HG03064 (cell line): ENCODE measurements at regions not wholly inside any gene's neighbourhood (a gene's known extent, or its start where the extent isn't known, plus 50 kb on each side); places are given as distances from the start of the nearest gene placed in this dataset.
"Not testable (repeated sequence)": the region's sequence is repeated elsewhere in the genome, so short reads cannot be mapped to it uniquely, and the experiment has no call there.

ENCODE experiments used
- ATAC-seq: cut with Tn5 transposase; IDR thresholded peaks from one replicate; pipeline ENCODE4 v1.9.1; 2021; ENCODE audit warnings: low read depth; ENCODE audit not compliant: unreplicated experiment

- ATAC-seq = no peak
Measured at GRCh38 chr9:75529463-75529862, 361.0 kb upstream of the PCSK5 start.

DNA sequence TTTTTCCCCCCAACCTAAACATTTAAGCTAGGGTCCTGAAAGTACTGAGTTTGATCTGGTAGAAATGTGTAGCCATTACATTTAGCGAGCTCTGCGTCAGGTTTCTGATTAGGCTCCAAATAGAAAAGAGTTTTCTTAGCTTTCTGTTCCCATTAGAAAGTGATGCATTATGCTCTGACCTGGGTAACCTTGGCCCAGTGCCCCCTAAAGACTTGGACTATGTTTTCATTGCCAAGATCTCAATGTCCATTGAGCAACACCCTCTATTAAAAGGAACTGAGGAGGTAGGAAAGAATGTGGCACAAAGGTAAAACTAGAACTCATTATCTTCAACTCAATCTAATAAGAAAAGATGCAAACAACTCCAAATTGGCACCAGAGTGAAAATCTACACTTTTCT is 358.9 kb upstream of the PCSK5 start:
- no peak for ATAC-seq

DNA sequence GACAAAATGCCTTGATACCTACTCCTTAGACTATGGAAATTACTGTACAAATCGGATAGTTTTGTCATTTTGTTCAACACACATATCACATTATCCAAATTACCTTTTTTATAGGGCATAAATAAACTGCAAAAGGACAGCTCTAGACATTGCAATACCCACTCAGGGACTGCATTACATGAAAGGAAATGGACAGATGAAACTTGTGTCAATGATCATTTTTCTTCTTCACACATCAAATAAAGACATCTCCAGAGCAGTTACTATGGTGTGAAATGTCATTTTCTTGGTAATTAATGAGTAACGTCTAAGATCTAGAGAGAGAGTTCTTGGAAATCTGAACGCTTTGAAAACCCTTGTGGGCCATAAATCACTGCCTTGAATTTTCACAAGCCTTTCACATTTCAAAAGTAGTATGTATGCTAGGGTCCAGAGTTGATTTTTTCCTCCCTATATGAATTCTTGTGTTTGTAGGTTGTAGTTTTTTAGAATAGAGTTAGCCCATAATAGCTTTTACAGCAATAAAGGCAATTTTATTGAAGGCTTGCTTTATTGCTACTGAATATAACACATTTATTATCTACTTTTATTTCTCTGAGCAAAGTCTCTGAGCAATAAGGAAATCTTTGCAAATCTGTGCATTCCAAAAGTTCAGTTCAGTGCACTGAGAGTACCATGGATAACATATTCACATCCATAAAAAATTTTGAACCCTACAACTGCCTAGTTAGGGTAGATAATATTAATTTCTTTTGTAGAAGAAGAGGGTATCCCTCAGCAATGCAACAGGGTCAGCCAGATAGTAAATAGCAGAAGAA is 358.0 kb upstream of the PCSK5 start:
- no peak for ATAC-seq

- ATAC-seq = no peak
Measured at GRCh38 chr9:75539523-75539922, 350.9 kb upstream of the PCSK5 start.

- no peak for ATAC-seq
Measured at GRCh38 chr9:75540185-75540584, 350.3 kb upstream of the PCSK5 start.

GRCh38 chr9:75541734-75542133 is 348.7 kb upstream of the PCSK5 start:
- ATAC-seq = no peak

DNA sequence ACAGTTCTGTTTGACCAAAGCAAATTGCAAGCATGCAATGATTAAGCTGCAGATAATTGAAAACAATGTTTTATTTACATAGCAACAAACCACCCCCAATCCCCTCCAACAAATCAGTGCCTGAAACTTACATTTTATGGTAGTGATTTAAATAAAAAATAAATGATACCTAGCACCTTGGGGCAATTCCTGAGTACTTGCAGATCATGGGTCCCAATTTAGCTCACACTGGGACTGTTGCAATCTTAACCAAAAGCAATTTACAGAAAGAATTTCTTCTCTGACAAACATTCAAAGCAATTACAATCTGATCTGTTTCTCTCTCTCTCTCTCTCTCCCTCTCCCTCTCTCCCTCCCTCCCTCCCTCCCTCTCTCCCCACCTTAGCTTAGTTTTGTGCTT is 345.7 kb upstream of the PCSK5 start:
- no peak for ATAC-seq

DNA sequence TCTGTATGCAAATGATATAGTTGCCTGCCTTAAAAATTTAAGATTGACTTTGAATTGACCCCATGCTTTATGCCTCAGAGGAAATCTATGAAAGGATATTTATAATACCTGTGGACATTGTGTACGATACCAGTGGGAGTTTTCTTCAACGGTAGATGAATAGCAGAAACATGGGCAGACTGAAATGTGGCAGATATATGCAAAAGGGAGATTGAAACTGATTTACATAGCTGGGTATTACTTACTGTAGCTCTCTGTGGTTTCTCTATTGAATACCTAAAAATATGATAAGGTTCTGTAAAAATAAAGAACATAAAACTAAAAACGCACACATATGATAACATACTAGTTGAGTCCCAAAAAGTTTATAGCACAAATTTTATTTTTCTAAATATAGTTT is 345.2 kb upstream of the PCSK5 start:
- ATAC-seq = no peak

GRCh38 chr9:75548871-75549270 is 341.6 kb upstream of the PCSK5 start:
- no peak for ATAC-seq

- no peak for ATAC-seq
Measured at GRCh38 chr9:75551861-75552260, 338.6 kb upstream of the PCSK5 start.

DNA sequence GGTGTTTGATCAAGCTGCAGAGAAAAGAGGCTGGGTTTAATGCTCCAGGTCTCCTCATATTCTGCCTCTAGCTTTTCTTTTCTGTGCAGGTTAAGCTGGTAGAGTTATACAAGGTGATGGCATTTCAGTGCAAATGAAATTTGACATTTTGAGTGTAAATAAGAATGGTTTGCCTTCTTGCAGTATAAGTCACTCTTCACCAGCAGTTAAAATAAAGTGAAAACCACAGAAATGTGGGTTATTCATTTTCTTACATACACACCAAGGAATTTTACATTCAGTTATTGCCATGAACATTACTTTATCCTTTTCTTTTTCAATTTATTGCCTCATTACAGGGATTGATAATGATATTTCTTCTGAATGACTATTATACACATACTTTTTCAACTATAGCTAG is 337.5 kb upstream of the PCSK5 start:
- no peak for ATAC-seq

GRCh38 chr9:75566813-75567212 is 323.7 kb upstream of the PCSK5 start:
- ATAC-seq = not testable (repeated sequence)

- ATAC-seq = no peak
Measured at GRCh38 chr9:75570538-75570937, 319.9 kb upstream of the PCSK5 start.

GRCh38 chr9:75574569-75574968 is 315.9 kb upstream of the PCSK5 start:
- ATAC-seq = no peak

DNA sequence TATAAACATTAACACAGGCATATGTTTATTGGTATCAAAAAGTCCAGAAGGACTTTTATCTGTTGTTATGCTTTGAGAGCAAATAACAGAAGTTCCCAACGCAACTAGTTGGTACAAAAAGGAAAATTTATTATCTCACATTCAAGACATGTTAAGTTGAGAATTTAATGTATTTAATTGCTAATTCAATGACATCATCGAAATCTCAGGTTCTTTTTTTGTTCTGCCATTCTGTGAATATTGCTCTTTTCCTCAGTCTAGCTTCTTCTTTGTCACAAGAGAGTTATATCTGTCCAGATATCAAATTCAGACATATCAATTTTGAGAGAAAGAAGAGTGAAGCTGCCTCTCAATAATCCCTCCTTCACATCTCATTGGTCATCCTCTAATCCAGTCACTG is 307.6 kb upstream of the PCSK5 start:
- ATAC-seq = no peak

GRCh38 chr9:75588808-75589207 is 301.7 kb upstream of the PCSK5 start:
- no peak for ATAC-seq

GRCh38 chr9:75589497-75589896 is 301.0 kb upstream of the PCSK5 start:
- no peak for ATAC-seq

DNA sequence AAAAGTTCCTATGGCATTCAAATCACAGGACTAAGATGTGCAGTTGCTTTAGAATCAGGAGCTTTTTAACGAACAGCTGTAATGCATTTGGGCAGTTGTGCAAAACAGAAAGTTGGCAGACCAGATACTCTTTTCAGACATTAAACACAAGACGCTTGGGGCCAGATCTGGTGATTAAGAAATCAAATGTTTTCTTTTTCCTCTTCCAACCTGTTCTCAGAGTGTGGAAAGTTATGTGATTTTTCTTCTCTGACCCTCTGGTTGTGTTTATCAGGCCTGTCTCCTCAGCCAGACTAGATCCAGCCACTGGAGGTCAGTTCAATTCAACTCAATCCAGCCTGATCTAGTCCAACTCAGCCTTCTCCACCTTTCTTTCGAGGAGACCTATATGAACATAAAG is 298.5 kb upstream of the PCSK5 start:
- ATAC-seq = no peak

- ATAC-seq = no peak
Measured at GRCh38 chr9:75592586-75592985, 297.9 kb upstream of the PCSK5 start.

- ATAC-seq = no peak
Measured at GRCh38 chr9:75593920-75594319, 296.6 kb upstream of the PCSK5 start.

DNA sequence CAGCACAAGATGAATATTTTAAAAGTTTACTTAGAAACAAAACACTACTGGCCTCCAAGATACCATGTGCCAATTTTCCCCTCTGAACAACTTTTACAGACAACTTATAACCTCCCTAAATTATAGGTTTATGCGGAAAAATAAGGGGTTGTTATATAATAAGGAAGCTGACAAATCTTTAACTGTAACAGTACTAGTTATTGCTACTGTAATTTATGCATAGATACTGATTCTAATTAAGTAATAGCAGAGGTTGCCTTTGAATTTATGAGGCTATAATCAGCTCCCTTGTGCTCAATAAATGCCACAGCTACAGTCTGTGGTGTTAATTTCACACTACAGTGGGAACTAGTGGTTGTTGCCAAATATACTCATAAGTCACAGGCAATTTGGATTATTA is 291.3 kb upstream of the PCSK5 start:
- no peak for ATAC-seq

GRCh38 chr9:75601280-75601679 is 289.2 kb upstream of the PCSK5 start:
- ATAC-seq = no peak

GRCh38 chr9:75602060-75602459 is 288.4 kb upstream of the PCSK5 start:
- no peak for ATAC-seq
